ENCODE measurements at regions not wholly inside any gene's neighbourhood (a gene's known extent, or its start where the extent isn't known, plus 50 kb on each side); places are given as distances from the start of the nearest gene placed in this dataset.

- TF ChIP-seq FOXA1 (IDR thresholded peaks at IDR 0.05) (no peak), ELF4 (IDR thresholded peaks at IDR 0.05) (no peak), HDGF (IDR thresholded peaks at IDR 0.05; ENCODE audit: borderline replicate concordance) (no peak), FOXM1 (IDR thresholded peaks at IDR 0.05; ENCODE audit: borderline replicate concordance) (no peak), CTBP1 (IDR thresholded peaks at IDR 0.05; ENCODE audit: borderline replicate concordance) (no peak), FOXK2 (IDR thresholded peaks at IDR 0.05) (no peak), BHLHE40 (IDR thresholded peaks at IDR 0.05; ENCODE audit: borderline replicate concordance) (no peak), L3MBTL2 (conservative IDR thresholded peaks at IDR 0.05) (no peak), SP1 (IDR thresholded peaks at IDR 0.05) (no peak), ARNT (IDR thresholded peaks at IDR 0.05) (no peak), TARDBP (IDR thresholded peaks at IDR 0.05) (no peak), NFRKB (IDR thresholded peaks at IDR 0.05) (no peak)
- TF ChIP-seq, protein P1, sequence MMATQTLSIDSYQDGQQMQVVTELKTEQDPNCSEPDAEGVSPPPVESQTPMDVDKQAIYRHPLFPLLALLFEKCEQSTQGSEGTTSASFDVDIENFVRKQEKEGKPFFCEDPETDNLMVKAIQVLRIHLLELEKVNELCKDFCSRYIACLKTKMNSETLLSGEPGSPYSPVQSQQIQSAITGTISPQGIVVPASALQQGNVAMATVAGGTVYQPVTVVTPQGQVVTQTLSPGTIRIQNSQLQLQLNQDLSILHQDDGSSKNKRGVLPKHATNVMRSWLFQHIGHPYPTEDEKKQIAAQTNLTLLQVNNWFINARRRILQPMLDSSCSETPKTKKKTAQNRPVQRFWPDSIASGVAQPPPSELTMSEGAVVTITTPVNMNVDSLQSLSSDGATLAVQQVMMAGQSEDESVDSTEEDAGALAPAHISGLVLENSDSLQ (IDR thresholded peaks at IDR 0.05): no peak
These were observed 560.7 kb upstream of the RBFOX1 start for GRCh38 chr16:6771956-6772355.
